Thymus (tissue), 11 donors: ENCODE measurements at regions not wholly inside any gene's neighbourhood (a gene's known extent, or its start where the extent isn't known, plus 50 kb on each side); places are given as distances from the start of the nearest gene placed in this dataset.

Source experiments
- DNase-seq, 9 donors: peaks; one replicate each; pipeline ENCODE4 v3.0.0-alpha.2; 2013; ENCODE audit warnings: low spot score in 9 of 9, low read depth in 6 of 9, missing footprints in 1 of 9
- H3K27ac ChIP-seq, 2 donors: one replicate each; pipeline ENCODE4 v1.5.1; 2013; ENCODE audit warnings: control low read depth in 1 of 2, low read depth in 1 of 2, low read length in 1 of 2, mild to moderate bottlenecking in 1 of 2, moderate library complexity in 1 of 2
- H3K27me3 ChIP-seq, 2 donors: one replicate each; pipeline ENCODE4 v1.5.1; 2013; ENCODE audit warnings: low read length in 1 of 2; ENCODE audit not compliant: control insufficient read depth in 2 of 2, insufficient read depth in 1 of 2
- H3K36me3 ChIP-seq, 2 donors: one replicate each; pipeline ENCODE4 v1.5.1; 2013; ENCODE audit warnings: low read length in 1 of 2, mild to moderate bottlenecking in 1 of 2, moderate library complexity in 1 of 2; ENCODE audit not compliant: control insufficient read depth in 2 of 2, insufficient read depth in 2 of 2
- H3K4me1 ChIP-seq, 2 donors: one replicate each; pipeline ENCODE4 v1.5.1; 2013; ENCODE audit warnings: low read length in 2 of 2; ENCODE audit not compliant: control insufficient read depth in 2 of 2, insufficient read depth in 2 of 2
- H3K4me3 ChIP-seq, 2 donors: one replicate each; pipeline ENCODE4 v1.5.1; 2013; ENCODE audit warnings: low read length in 2 of 2, control low read depth in 1 of 2, mild to moderate bottlenecking in 1 of 2
- H3K9me3 ChIP-seq, 2 donors: one replicate each; pipeline ENCODE4 v1.5.1; 2013; ENCODE audit warnings: low read length in 1 of 2, mild to moderate bottlenecking in 1 of 2; ENCODE audit not compliant: control insufficient read depth in 2 of 2, insufficient read depth in 1 of 2
- WGBS: extraction: QIAGEN DNeasy Blood & Tissue Kit; methylation state at CpG from one replicate; pipeline ENCODE4 v1.1.7; 2013; 5-methylcytosine and 5-hydroxymethylcytosine counted together
- donor health status: healthy.

GRCh38 chr10:78261291-78261690, 227.6 kb downstream of the RPS24 start:
- H3K27ac ChIP-seq, result no peak overlapping the region
- no peaks in the 10 kb centered on the region for H3K27me3 ChIP-seq
- no peaks in the 10 kb centered on the region for H3K9me3 ChIP-seq
- no peak for DNase-seq
- 93% methylated on average over 4 of the region's 4 CpGs for WGBS
- H3K4me1 ChIP-seq, result no peaks in the 10 kb centered on the region
- no peak overlapping the region for H3K4me3 ChIP-seq
- H3K36me3 ChIP-seq, result no peaks in the 10 kb centered on the region

- H3K4me1 ChIP-seq, result no peaks in the 10 kb centered on the region
- no peak overlapping the region for H3K27ac ChIP-seq
- no peak for DNase-seq
- 98% methylated on average over 8 of the region's 8 CpGs for WGBS
- no peaks in the 10 kb centered on the region for H3K36me3 ChIP-seq
- H3K9me3 ChIP-seq, result peaks cover 0 to 4% of the 10 kb centered on the region in 2 donors
- no peaks in the 10 kb centered on the region for H3K27me3 ChIP-seq
- no peak overlapping the region for H3K4me3 ChIP-seq
These were observed 229.2 kb downstream of the RPS24 start for GRCh38 chr10:78262860-78263259.

- no peak for DNase-seq
- Histone ChIP-seq H3K27me3 (no peaks in the 10 kb centered on the region), H3K4me3 (no peak overlapping the region), H3K9me3 (peaks cover 0 to 6% of the 10 kb centered on the region in 2 donors), H3K36me3 (no peaks in the 10 kb centered on the region), H3K27ac (no peak overlapping the region), H3K4me1 (no peaks in the 10 kb centered on the region)
- 98% methylated on average over 5 of the region's 5 CpGs for WGBS
These were observed 229.9 kb downstream of the RPS24 start for GRCh38 chr10:78263521-78263988.

- H3K4me1 ChIP-seq, result no peaks in the 10 kb centered on the region
- no peak overlapping the region for H3K27ac ChIP-seq
- DNase-seq, result no peak
- peaks cover 0 to 6% of the 10 kb centered on the region in 2 donors for H3K9me3 ChIP-seq
- WGBS, result 98% methylated on average over 3 of the region's 3 CpGs
- no peaks in the 10 kb centered on the region for H3K27me3 ChIP-seq
- H3K36me3 ChIP-seq, result no peaks in the 10 kb centered on the region
- H3K4me3 ChIP-seq, result no peak overlapping the region
These were observed 230.7 kb downstream of the RPS24 start for GRCh38 chr10:78264361-78264760.

- H3K4me3 ChIP-seq, result no peak overlapping the region
- H3K27me3 ChIP-seq, result no peaks in the 10 kb centered on the region
- no peak overlapping the region for H3K27ac ChIP-seq
- H3K4me1 ChIP-seq, result no peaks in the 10 kb centered on the region
- no peaks in the 10 kb centered on the region for H3K36me3 ChIP-seq
- peaks cover 0 to 6% of the 10 kb centered on the region in 2 donors for H3K9me3 ChIP-seq
- 92% methylated on average over 10 of the region's 10 CpGs for WGBS
- DNase-seq, result no peak
These were observed 233.2 kb downstream of the RPS24 start for GRCh38 chr10:78266741-78267469.

GRCh38 chr10:78267598-78267997, 233.9 kb downstream of the RPS24 start:
- 89% methylated on average over 3 of the region's 3 CpGs for WGBS
- Histone ChIP-seq H3K36me3 (no peaks in the 10 kb centered on the region), H3K27me3 (no peaks in the 10 kb centered on the region), H3K27ac (no peak overlapping the region), H3K4me3 (no peak overlapping the region), H3K9me3 (peaks cover 0 to 11% of the 10 kb centered on the region in 2 donors), H3K4me1 (no peaks in the 10 kb centered on the region)
- no peak for DNase-seq

- no peak for DNase-seq
- Histone ChIP-seq H3K36me3 (no peaks in the 10 kb centered on the region), H3K27me3 (no peaks in the 10 kb centered on the region), H3K27ac (no peak overlapping the region), H3K9me3 (peaks cover 0 to 11% of the 10 kb centered on the region in 2 donors), H3K4me1 (no peaks in the 10 kb centered on the region), H3K4me3 (no peak overlapping the region)
- WGBS, result 92% methylated on average over 2 of the region's 2 CpGs
These were observed 235.4 kb downstream of the RPS24 start for GRCh38 chr10:78269060-78269459.

GRCh38 chr10:78272329-78272728, 238.7 kb downstream of the RPS24 start:
- H3K27ac ChIP-seq, result no peak overlapping the region
- no peaks in the 10 kb centered on the region for H3K27me3 ChIP-seq
- H3K9me3 ChIP-seq, result peaks cover 0 to 11% of the 10 kb centered on the region in 2 donors
- DNase-seq, result no peak
- H3K36me3 ChIP-seq, result no peaks in the 10 kb centered on the region
- no peaks in the 10 kb centered on the region for H3K4me1 ChIP-seq
- H3K4me3 ChIP-seq, result no peak overlapping the region

- Histone ChIP-seq H3K27me3 (no peaks in the 10 kb centered on the region), H3K9me3 (peaks cover 0 to 4% of the 10 kb centered on the region in 2 donors), H3K4me3 (no peak overlapping the region), H3K4me1 (no peaks in the 10 kb centered on the region), H3K27ac (no peak overlapping the region), H3K36me3 (no peaks in the 10 kb centered on the region)
- 86% methylated on average over 4 of the region's 4 CpGs for WGBS
- DNase-seq, result no peak
These were observed 240.8 kb downstream of the RPS24 start for GRCh38 chr10:78274491-78274890.
